ENCODE measurements at regions not wholly inside any gene's neighbourhood (a gene's known extent, or its start where the extent isn't known, plus 50 kb on each side); places are given as distances from the start of the nearest gene placed in this dataset.
A peak's percentile ranks its signal among the peaks of the same experiment; 100 is the strongest.
"Not testable (repeated sequence)": the region's sequence is repeated elsewhere in the genome, so short reads cannot be mapped to it uniquely, and the experiment has no call there.

DNA sequence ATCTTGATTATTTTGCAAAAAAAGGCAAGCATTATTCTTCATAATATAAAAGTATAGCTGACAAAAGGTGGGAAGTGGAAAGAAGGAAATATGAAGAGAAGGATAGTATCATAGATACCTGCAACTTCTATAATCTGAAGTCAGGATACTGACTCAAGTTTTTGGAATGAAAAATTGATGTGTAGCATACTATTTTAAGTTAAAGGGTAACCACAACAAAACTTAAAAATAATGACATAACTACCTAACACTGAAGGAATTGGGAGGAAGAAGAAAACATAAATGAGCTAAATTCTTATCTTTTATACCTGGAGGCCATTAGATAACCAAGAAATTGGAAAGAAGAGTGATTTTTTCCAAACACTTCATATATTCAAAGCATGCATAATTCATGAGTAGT lies 51.8 kb upstream of the TLE1 start:
- DNase-seq, result no peak

- DNase-seq, result no peak
Observed at GRCh38 chr9:81748091-81748490, 58.7 kb upstream of the TLE1 start.

DNA sequence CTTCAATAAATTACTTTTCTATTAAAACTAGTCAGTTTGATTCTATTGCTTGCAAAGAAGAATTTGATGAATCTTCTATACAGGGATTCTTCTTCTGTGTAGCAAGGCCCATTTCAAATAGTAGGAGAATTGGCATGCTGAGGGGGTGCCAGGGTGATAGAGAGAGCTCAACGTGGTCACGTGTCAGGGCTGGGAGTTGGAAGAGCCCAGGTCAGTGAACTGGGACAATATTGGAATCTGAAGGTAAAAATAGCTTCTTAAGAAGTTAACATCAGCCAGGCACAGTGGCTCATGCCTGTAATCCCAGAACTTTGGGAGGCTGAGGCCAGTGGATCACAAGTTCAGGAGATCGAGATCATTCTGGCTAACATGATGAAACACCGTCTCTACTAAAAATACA lies 64.1 kb upstream of the TLE1 start:
- no peak for DNase-seq

- no peak for DNase-seq
Observed at GRCh38 chr9:81754245-81754644, 64.9 kb upstream of the TLE1 start.

DNA sequence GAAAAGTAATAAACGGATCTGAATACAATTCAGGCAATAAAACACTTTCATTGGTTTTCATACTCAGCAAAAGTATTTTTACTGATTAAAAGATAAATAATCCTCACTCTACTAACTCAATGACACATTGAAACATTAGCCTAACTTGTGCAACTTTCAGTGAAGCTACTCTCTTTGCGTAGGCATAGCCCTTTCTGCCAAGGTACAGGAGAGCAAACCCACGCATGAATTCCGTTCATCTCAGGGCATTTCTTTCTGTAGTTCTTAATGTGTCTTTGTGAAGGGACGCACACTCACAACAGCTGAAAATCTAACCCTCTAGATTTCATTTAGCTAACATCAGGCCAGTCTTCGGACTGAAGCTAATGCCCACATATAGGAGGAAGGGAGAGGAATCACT lies 66.4 kb upstream of the TLE1 start:
- DNase-seq, result no peak

DNA sequence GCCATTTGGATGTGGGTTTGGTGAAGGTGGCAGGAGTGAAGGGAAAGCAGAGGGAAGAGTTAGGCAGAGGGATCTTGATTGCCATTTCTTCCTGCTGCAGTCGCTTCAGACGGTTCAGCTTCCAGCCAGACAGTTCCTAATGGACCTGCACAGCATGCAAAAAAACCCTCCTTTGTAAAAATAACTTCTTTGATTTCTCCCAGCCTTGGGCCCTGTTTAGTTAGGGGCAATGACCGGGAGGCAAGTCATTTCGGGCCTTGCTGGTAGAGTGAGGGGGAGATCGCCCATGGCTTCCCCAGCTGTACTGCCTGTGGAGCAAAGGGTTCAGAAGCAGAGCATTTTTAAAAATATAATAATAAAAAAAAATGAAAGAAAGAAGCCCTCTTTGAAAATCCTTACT lies 67.2 kb upstream of the TLE1 start:
- DNase-seq, result no peak

DNA sequence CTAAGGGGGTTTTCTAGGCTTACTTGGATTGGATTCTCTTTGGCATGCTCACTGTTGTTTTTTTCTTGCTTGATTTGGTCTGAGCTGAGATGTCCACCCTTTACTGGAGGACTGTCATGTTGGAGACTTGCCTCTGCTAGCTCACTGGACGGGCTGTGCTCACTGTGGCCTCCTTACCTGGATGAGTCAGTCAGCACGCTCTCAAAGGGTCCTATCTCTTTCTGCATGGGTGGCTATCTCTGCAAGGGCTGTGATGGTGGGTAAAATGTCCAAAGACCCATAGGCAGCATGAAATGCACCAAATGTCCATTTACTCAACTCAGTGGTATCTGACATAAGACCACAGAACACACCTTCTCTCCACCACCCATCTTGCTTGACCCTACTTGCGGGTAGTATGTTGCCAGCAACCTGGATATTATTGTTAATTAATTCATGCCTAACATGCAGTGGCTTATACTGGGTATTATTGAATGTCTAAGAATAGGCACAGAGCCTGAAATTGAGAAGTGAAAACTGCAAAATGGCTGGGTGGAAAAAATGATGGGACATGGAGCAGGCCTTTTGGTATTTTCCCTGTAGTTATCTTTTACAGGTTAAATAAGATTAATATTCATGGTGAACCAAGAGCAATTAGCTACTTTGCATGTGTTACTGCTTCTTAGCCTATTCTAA lies 68.9 kb upstream of the TLE1 start:
- no peak for DNase-seq

GRCh38 chr9:81759680-81760215 lies 70.4 kb upstream of the TLE1 start:
- peak; percentile 24 to 48 (median 30) for DNase-seq

DNA sequence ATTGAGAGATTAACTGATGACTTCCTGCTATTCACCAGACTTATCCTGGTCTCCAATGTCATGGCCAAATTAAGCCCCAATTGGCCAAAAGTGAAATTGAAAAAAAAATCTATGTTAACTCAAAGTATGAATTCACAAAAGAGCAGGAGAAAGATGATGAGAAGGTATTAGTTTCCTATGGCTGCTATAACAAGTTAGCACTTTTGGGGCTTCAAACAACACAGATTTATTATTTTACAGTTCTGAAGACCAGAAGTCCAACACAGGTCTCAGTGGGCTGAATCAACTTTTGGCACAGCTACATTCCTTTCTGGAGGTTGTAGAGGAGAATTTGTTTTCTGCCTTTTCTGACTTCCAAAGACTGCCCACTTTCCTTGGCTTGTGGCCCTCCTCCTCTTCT lies 78.6 kb upstream of the TLE1 start:
- no peak for DNase-seq

GRCh38 chr9:81771571-81771970 lies 82.2 kb upstream of the TLE1 start:
- peak in 1 of 3 donors; percentile 22 for DNase-seq

GRCh38 chr9:81772144-81772543 lies 82.8 kb upstream of the TLE1 start:
- DNase-seq, result no peak

GRCh38 chr9:81776390-81776789 lies 87.0 kb upstream of the TLE1 start:
- DNase-seq, result peak in 1 of 3 donors; percentile 8

DNA sequence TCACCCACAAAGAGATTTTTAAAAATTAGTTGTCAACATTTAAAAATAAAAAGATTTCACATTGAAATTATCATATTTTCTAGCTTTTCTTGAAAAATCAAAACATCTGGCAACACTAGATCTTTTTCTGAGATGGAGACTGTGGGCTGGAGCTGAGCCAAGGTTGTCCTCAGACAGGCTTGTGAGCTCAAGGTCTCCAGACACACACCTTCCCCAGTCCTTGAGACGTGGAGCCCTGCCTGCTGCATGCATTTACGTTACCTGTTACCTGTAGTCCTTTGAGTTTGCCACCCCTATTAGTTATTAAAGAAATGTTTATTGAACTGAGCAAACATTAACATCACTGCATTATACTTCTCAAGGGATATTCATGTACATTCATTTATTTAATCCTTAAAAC lies 87.5 kb upstream of the TLE1 start:
- DNase-seq, result no peak

DNA sequence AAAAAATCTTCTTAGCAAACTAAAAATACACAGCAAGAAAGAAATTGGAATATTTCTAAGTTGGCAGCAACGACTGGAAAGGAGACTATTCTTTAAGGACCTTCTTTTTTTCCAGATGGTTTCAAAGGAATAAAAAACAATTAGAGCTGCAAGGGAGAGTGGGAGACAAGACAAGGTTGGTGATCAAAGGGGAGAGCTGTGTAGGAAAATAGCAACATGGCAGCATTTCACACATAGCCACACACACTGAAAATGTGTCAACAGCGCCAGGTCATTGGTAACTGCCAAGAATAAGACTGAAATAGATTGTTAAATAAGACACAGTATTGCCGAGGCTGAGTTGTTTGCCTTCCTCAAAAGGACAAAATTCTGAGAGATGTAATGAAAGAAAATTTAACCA lies 88.1 kb upstream of the TLE1 start:
- no peak for DNase-seq

DNA sequence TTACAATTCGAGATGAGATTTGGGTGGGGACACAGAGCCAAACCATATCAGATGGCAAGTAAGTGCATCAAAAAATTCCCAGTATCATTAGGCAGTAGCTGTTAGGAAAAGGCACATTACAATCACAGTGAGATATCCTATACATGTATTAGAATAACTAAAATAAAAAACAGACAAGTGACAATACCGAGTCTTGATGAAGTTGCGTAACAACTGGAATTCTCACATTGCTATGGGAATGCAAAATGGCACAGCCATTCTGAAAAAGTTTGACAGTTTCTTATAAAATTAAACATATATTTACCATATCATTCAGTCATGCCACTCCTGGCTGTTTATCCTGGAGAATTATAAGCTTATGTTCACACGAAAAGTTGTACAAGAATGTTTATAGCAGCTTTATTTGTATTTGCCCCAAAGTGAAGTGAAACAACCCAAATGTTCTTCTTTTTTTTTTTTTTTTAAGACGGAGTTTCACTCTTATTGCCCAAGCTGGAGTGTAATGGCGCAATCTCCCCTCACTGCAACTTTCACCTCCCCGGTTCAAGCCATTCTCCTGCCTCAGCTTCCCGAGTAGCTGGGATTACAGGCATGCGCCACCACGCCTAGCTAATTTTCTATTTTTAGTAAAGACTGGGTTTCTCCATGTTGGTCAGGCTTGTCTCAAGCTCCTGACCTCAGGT lies 93.1 kb upstream of the TLE1 start:
- DNase-seq, result peak; percentile 52 to 62 (median 53)

DNA sequence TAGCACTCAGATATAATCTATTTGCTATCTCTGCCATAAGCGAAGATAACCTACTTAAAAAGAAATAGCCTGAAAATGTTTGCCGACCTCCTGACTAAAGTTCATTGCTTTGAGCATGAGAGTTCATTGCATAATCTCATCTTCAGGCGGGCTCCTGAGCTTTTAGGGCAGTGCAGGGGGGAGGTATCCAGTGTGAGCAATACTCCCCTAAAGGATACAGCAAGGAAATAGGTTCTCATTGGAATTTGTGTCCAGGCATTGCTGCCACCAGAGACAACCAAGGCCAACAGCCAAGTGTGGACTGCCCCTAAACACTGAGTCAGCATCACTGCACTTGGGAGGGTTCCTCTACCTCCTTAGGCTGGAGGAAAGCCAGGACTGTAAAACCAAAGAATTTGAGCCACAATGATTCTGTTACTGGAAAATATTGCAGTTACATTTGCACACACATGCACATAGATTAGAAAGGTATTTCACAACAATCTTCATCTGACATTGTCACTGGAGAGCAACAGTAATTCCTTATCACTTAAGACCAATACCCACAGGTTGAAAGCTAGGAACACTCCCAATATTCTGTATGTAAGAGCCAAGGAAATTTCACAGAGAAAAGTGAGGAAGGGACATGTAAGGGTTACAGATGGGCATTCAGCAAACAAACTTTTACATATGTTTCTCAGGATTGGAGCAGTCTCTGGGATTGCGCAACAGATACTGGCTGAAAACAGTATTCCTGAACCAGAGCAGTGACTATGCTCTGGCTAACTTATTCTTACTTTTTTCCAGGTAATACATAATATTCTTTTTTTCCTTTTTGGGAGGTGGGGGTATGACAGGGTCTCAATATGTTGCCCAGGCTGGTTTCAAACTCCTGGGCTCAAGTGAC lies 98.6 kb upstream of the TLE1 start:
- DNase-seq, result no peak

DNA sequence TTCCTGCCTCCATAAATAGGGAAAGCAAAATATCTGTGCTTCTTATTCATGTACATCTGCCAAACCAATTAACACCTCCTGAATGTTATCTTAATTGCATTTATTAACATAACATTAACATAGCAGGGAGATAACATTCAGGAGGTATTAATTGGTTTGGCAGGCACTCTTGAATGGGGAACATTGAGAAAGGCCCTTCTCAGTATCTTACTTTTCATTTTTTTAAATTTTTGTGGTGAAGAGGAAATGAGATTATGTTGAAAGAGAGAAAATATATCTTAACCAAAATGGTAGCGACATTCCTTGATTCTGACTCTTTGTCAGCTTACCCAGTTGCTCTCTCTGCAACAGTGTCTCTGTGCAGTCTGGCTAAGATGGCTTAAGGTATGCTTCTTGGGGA lies 100.4 kb upstream of the TLE1 start:
- DNase-seq, result no peak

GRCh38 chr9:81790166-81790565 lies 100.8 kb upstream of the TLE1 start:
- no peak for DNase-seq

DNA sequence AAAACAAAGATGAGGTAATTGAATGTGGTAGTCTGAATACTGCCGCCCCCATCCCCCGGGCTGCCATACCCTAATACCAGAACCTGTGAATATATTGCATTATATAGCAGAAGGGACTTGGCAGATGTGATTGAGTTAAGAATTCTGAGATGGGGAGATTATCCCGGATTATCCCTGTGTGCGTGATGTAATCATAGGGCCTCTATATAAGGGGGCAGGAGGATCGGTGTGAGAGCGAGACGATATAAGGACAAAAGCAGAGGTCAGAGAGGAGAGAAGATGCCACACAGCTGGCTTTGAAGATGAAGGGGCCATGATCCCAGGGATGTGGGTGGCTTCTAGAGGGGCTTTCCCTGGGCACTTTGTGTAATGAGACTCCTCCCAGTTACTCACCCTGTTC lies 101.7 kb upstream of the TLE1 start:
- no peak for DNase-seq

DNA sequence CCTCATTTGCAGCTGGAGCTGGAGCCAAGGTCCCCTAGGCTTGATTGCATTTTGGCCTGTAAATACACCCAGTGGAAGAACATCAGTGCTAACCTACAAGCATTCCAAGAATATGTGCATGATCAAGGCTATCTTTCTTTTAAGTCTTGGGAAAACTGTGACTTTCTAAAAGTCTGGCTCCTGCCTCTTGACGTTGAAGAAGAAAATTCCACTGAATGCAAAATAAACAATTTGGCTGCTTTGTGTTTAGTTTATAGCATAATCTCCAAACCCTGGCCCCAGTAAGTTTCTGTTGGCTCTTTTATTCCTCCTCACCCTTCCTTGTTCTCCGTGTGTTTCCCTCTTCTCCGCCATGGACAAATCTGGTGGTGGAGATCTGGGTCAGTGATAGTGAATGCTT lies 109.3 kb upstream of the TLE1 start:
- no peak for DNase-seq

GRCh38 chr9:81801190-81801589 lies 111.8 kb upstream of the TLE1 start:
- no peak for DNase-seq

DNA sequence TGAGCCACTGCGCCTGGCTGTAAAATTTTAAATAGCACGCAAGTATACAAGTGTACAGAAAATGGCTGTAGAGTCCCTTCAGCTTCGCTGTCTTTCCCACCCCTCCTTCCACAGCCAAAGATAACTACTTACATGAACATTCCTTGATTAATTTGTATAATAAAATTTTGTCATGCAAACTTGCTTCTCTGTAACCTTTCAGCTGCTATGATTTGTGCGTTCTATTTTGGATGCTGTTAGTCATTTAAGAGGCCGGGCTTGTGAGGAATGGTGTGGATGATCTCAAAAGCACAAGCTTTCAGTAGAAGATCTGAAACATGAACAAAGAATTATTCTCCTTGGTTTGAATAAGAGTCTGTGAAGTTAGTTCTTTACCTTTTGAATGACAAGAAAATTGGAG lies 115.0 kb upstream of the TLE1 start:
- no peak for DNase-seq

GRCh38 chr9:81811688-81812087 lies 116.5 kb upstream of the SPATA31D4 start:
- not testable (repeated sequence) for DNase-seq

DNA sequence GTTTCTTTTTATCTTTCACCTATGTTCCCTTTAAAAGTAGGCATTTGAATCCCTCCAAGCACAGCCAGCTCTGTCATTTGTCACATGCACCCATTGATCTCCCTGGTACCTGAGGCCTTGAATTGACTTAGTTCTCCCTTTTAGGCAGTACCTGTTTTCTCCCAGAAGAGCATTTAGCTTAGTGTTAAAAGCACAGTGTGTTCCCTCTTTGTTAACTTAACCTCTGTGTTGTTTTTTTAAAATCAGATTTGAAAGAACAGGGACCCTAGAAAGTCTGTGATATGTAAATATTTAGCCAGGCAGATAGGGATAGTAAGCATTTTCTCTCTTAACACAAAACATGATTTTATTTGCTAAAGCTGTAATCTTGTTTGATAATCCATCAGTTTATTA lies 113.8 kb upstream of the SPATA31D4 start:
- no peak for DNase-seq

Measured in suppressor macrophage treated with lipopolysaccharide for 1 hour (primary cell).